ENCODE measurements at regions not wholly inside any gene's neighbourhood (a gene's known extent, or its start where the extent isn't known, plus 50 kb on each side); places are given as distances from the start of the nearest gene placed in this dataset.

GRCh38 chr4:116561768-116562167 is 523.6 kb downstream of the TRAM1L1 start:
- TF ChIP-seq POLR2A (IDR thresholded peaks at IDR 0.05) (no peak), CTCF (IDR thresholded peaks at IDR 0.05) (no peak)

Measured in lower leg skin (tissue), 3 donors.